ENCODE measurements at regions not wholly inside any gene's neighbourhood (a gene's known extent, or its start where the extent isn't known, plus 50 kb on each side); places are given as distances from the start of the nearest gene placed in this dataset.
A peak's percentile ranks its signal among the peaks of the same experiment; 100 is the strongest.

- no peak for DNase-seq
These were observed 197.7 kb upstream of the POU3F1 start for GRCh38 chr1:38244218-38244845.

- no peak for DNase-seq
These were observed 196.5 kb upstream of the POU3F1 start for GRCh38 chr1:38243106-38243505.

GRCh38 chr1:38242506-38242905 is 195.9 kb upstream of the POU3F1 start:
- DNase-seq = no peak

- no peak for DNase-seq
These were observed 195.2 kb upstream of the POU3F1 start for GRCh38 chr1:38241594-38242334.

GRCh38 chr1:38240618-38241017 is 194.0 kb upstream of the POU3F1 start:
- no peak for DNase-seq

- DNase-seq = no peak
These were observed 192.8 kb upstream of the POU3F1 start for GRCh38 chr1:38239258-38239835.

GRCh38 chr1:38238294-38238693 is 191.7 kb upstream of the POU3F1 start:
- no peak for DNase-seq

GRCh38 chr1:38235705-38236104 is 189.1 kb upstream of the POU3F1 start:
- DNase-seq = peak; percentile 47

- no peak for DNase-seq
These were observed 185.3 kb upstream of the POU3F1 start for GRCh38 chr1:38231941-38232340.

GRCh38 chr1:38228718-38229117 is 182.1 kb upstream of the POU3F1 start:
- no peak for DNase-seq

- DNase-seq = no peak
These were observed 179.2 kb upstream of the POU3F1 start for GRCh38 chr1:38225745-38226144.

GRCh38 chr1:38223391-38223790 is 176.8 kb upstream of the POU3F1 start:
- DNase-seq = no peak

- DNase-seq = no peak
These were observed 176.3 kb upstream of the POU3F1 start for GRCh38 chr1:38222891-38223290.

GRCh38 chr1:38221006-38221649 is 174.5 kb upstream of the POU3F1 start:
- DNase-seq = peak; percentile 52

- DNase-seq = no peak
These were observed 170.7 kb upstream of the POU3F1 start for GRCh38 chr1:38217316-38217715.

- no peak for DNase-seq
These were observed 167.2 kb upstream of the POU3F1 start for GRCh38 chr1:38213646-38214434.

GRCh38 chr1:38210895-38211177 is 164.2 kb upstream of the POU3F1 start:
- DNase-seq = no peak

GRCh38 chr1:38210021-38210894 is 163.7 kb upstream of the POU3F1 start:
- no peak for DNase-seq

- DNase-seq = no peak
These were observed 162.4 kb upstream of the POU3F1 start for GRCh38 chr1:38208716-38209632.

- no peak for DNase-seq
These were observed 161.3 kb upstream of the POU3F1 start for GRCh38 chr1:38207906-38208305.

- no peak for DNase-seq
These were observed 160.7 kb upstream of the POU3F1 start for GRCh38 chr1:38207275-38207674.
